Activated T-helper 2 cell treated with anti-CD3 and anti-CD28 coated beads, Interferon-gamma antibody, Interleukin-2, Interleukin-4, amounts not matched to agents 10 μg/mL and 5 μg/mL and 100 μg/mL, durations not matched to agents 14 hours and 24 hours and 36 hours (primary cell): ENCODE measurements at regions not wholly inside any gene's neighbourhood (a gene's known extent, or its start where the extent isn't known, plus 50 kb on each side); places are given as distances from the start of the nearest gene placed in this dataset.

ENCODE experiments used
- DNase-seq: peaks from one replicate; pipeline ENCODE4 v3.0.0; 2021; ENCODE audit warnings: low spot score
- H3K27ac Mint-ChIP-seq: one replicate; pipeline ENCODE4 v1.8.0; 2021; ENCODE audit warnings: mixed read lengths
- H3K27me3 Mint-ChIP-seq: one replicate; pipeline ENCODE4 v1.8.0; 2021; ENCODE audit warnings: low read depth, mixed read lengths
- H3K36me3 Mint-ChIP-seq: one replicate; pipeline ENCODE4 v1.8.0; 2021; ENCODE audit warnings: low read depth, mixed read lengths
- H3K4me1 Mint-ChIP-seq: one replicate; pipeline ENCODE4 v1.8.0; 2021; ENCODE audit warnings: low read depth, mixed read lengths
- H3K4me3 Mint-ChIP-seq: one replicate; pipeline ENCODE4 v1.8.0; 2021; ENCODE audit warnings: low read depth, mild to moderate bottlenecking, moderate library complexity, mixed read lengths
- H3K9me3 Mint-ChIP-seq: one replicate; pipeline ENCODE4 v1.8.0; 2021; ENCODE audit warnings: mixed read lengths
- intact Hi-C: fragments of 100-400 bp; cut with micrococcal nuclease; formaldehyde crosslinking; loops from one replicate; pipeline ENCODE4 v1.15.1; 2023

GRCh38 chr4:176919631-176920030 lies 126.9 kb upstream of the VEGFC start:
- no peaks in the 10 kb centered on the region for H3K27me3 Mint-ChIP-seq
- intact Hi-C loops = no loop called here

DNA sequence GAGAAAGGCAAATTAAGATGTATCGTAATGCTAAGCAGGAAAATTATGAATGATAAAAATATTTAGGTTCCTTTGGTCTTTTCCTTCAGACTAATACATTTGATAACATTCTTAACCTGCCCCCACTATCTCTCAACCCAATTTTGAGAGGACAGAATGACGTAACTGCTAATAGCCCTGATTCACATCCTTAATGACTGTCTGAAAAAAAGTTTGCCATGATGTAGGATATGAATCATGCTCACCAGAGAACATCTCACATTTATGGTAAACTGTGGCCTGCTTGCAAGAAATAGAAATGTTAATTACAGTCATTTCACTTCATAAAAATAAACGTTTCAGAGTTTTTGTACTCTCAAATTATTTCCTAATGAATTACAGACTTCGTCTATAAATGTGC lies 128.0 kb upstream of the VEGFC start:
- intact Hi-C loops = no loop called here
- no peak for DNase-seq
- H3K4me1 Mint-ChIP-seq = no peaks in the 10 kb centered on the region
- H3K27ac Mint-ChIP-seq = no peak overlapping the region
- H3K27me3 Mint-ChIP-seq = no peaks in the 10 kb centered on the region
- no peak overlapping the region for H3K4me3 Mint-ChIP-seq
- peaks cover 4% of the 10 kb centered on the region for H3K9me3 Mint-ChIP-seq
- no peaks in the 10 kb centered on the region for H3K36me3 Mint-ChIP-seq

More at GRCh38 chr4:176919631-176920030, 126.9 kb upstream of the VEGFC start:
- DNase-seq = no peak
- H3K27ac Mint-ChIP-seq = no peak overlapping the region
- no peak overlapping the region for H3K4me3 Mint-ChIP-seq
- no peaks in the 10 kb centered on the region for H3K36me3 Mint-ChIP-seq
- H3K9me3 Mint-ChIP-seq = peaks cover 10% of the 10 kb centered on the region
- H3K4me1 Mint-ChIP-seq = no peaks in the 10 kb centered on the region

GRCh38 chr4:176921256-176921655 lies 128.5 kb upstream of the VEGFC start:
- Mint-ChIP-seq H3K9me3 (no peaks in the 10 kb centered on the region), H3K27ac (no peak overlapping the region), H3K4me1 (no peaks in the 10 kb centered on the region), H3K27me3 (no peaks in the 10 kb centered on the region), H3K4me3 (no peak overlapping the region), H3K36me3 (no peaks in the 10 kb centered on the region)
- no peak for DNase-seq
- intact Hi-C loops = no loop called here

GRCh38 chr4:176924238-176924637 lies 131.5 kb upstream of the VEGFC start:
- H3K27ac Mint-ChIP-seq = no peak overlapping the region
- H3K4me3 Mint-ChIP-seq = no peak overlapping the region
- no peaks in the 10 kb centered on the region for H3K36me3 Mint-ChIP-seq
- no peak for DNase-seq
- no peaks in the 10 kb centered on the region for H3K27me3 Mint-ChIP-seq
- no peaks in the 10 kb centered on the region for H3K4me1 Mint-ChIP-seq
- H3K9me3 Mint-ChIP-seq = no peaks in the 10 kb centered on the region
- intact Hi-C loops = no loop called here

DNA sequence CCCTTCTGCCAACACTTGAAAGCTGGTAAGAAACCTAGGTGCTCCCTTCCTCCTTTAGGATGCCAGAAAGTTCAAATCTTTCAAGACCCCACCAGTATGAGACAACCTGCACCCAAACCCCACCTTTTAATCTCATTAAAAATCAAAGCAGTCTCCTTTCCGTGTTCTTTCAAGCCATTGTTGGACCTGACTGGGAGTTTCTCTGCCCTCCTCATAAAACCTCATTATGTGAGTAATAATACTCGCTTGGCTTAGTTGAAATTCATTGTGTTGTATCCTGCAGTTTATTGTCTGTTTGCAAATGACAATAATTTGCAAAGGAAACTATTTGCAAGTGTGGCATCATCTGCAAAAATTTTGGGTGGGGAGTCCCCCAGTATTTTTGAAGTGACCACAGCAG lies 133.2 kb upstream of the VEGFC start:
- intact Hi-C loops = no loop called here
- Mint-ChIP-seq H3K27ac (no peak overlapping the region), H3K4me1 (no peaks in the 10 kb centered on the region), H3K36me3 (no peaks in the 10 kb centered on the region), H3K9me3 (no peaks in the 10 kb centered on the region), H3K27me3 (no peaks in the 10 kb centered on the region), H3K4me3 (no peak overlapping the region)
- no peak for DNase-seq

DNA sequence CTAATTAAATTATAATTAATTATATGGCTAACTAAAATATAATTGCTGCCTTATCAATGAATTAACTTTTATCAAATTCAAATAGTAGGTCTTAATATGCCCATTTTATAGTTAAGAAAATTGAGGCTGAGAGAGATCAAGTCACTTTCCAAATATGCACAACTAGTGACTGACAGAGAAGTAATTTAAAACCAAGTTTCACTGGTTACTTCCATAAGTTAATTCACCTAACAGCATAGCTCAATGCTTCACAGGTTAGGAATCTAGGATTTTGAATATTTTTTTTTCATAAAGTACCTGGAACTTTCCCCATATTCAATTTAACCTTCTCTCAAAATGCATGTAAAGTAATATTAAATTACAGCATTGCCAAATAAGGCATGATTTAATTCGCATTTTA lies 134.4 kb upstream of the VEGFC start:
- H3K36me3 Mint-ChIP-seq = no peaks in the 10 kb centered on the region
- no peak for DNase-seq
- no peaks in the 10 kb centered on the region for H3K4me1 Mint-ChIP-seq
- H3K27ac Mint-ChIP-seq = no peak overlapping the region
- no peaks in the 10 kb centered on the region for H3K27me3 Mint-ChIP-seq
- H3K9me3 Mint-ChIP-seq = no peaks in the 10 kb centered on the region
- no peak overlapping the region for H3K4me3 Mint-ChIP-seq
- intact Hi-C loops = no loop called here

GRCh38 chr4:176927664-176928063 lies 134.9 kb upstream of the VEGFC start:
- H3K4me3 Mint-ChIP-seq = no peak overlapping the region
- H3K36me3 Mint-ChIP-seq = no peaks in the 10 kb centered on the region
- H3K27ac Mint-ChIP-seq = no peak overlapping the region
- no peaks in the 10 kb centered on the region for H3K27me3 Mint-ChIP-seq
- H3K4me1 Mint-ChIP-seq = no peaks in the 10 kb centered on the region
- intact Hi-C loops = no loop called here
- no peaks in the 10 kb centered on the region for H3K9me3 Mint-ChIP-seq
- no peak for DNase-seq

GRCh38 chr4:176939445-176939844 lies 146.7 kb upstream of the VEGFC start:
- H3K36me3 Mint-ChIP-seq = no peaks in the 10 kb centered on the region
- intact Hi-C loops = no loop called here

GRCh38 chr4:176945334-176945733 lies 152.6 kb upstream of the VEGFC start:
- Mint-ChIP-seq H3K9me3 (no peaks in the 10 kb centered on the region), H3K27ac (no peak overlapping the region), H3K4me3 (no peak overlapping the region), H3K27me3 (no peaks in the 10 kb centered on the region), H3K36me3 (no peaks in the 10 kb centered on the region), H3K4me1 (no peaks in the 10 kb centered on the region)
- no peak for DNase-seq
- intact Hi-C loops = no loop called here

More at GRCh38 chr4:176939445-176939844, 146.7 kb upstream of the VEGFC start:
- DNase-seq = no peak
- peaks cover 4% of the 10 kb centered on the region for H3K9me3 Mint-ChIP-seq
- H3K27me3 Mint-ChIP-seq = no peaks in the 10 kb centered on the region
- H3K4me1 Mint-ChIP-seq = no peaks in the 10 kb centered on the region
- no peak overlapping the region for H3K27ac Mint-ChIP-seq
- no peak overlapping the region for H3K4me3 Mint-ChIP-seq

GRCh38 chr4:176949029-176949428 lies 156.3 kb upstream of the VEGFC start:
- intact Hi-C loops = no loop called here
- no peak overlapping the region for H3K27ac Mint-ChIP-seq
- H3K27me3 Mint-ChIP-seq = no peaks in the 10 kb centered on the region
- H3K9me3 Mint-ChIP-seq = no peaks in the 10 kb centered on the region
- H3K4me3 Mint-ChIP-seq = no peak overlapping the region
- no peaks in the 10 kb centered on the region for H3K4me1 Mint-ChIP-seq
- no peak for DNase-seq
- no peaks in the 10 kb centered on the region for H3K36me3 Mint-ChIP-seq

- intact Hi-C loops = no loop called here
- Mint-ChIP-seq H3K27ac (no peak overlapping the region), H3K4me3 (no peak overlapping the region), H3K9me3 (peaks cover 7% of the 10 kb centered on the region), H3K36me3 (no peaks in the 10 kb centered on the region), H3K4me1 (no peaks in the 10 kb centered on the region), H3K27me3 (no peaks in the 10 kb centered on the region)
- no peak for DNase-seq
Observed at GRCh38 chr4:176953021-176953420, 160.3 kb upstream of the VEGFC start.

- Mint-ChIP-seq H3K4me1 (no peaks in the 10 kb centered on the region), H3K27ac (no peak overlapping the region), H3K4me3 (no peak overlapping the region), H3K9me3 (peaks cover 7% of the 10 kb centered on the region), H3K27me3 (no peaks in the 10 kb centered on the region), H3K36me3 (no peaks in the 10 kb centered on the region)
- intact Hi-C loops = no loop called here
- DNase-seq = no peak
Observed at GRCh38 chr4:176957353-176958118, 164.8 kb upstream of the VEGFC start.

DNA sequence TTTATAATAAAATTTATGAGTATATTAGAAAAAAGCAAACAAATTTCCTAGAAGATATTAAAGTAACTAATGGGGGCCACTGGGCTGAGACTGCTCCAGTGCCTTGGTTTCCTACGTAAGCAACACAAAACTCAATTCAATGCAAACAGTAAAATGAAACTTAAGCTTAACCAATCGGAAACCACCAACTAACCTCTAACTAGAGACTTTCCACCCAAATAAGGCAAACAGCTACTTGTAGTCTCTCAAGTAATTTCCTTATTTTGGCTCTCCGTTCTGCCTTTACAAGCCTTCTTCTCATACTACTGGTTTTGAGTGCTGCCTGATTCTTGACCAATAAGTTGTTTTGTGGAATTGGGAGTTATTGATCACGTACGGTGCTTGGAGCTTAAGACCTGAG lies 167.3 kb upstream of the VEGFC start:
- Mint-ChIP-seq H3K27ac (no peak overlapping the region), H3K4me1 (no peaks in the 10 kb centered on the region), H3K4me3 (no peak overlapping the region), H3K36me3 (no peaks in the 10 kb centered on the region), H3K9me3 (peaks cover 4% of the 10 kb centered on the region), H3K27me3 (no peaks in the 10 kb centered on the region)
- no peak for DNase-seq
- intact Hi-C loops = no loop called here

- intact Hi-C loops = no loop called here
- Mint-ChIP-seq H3K4me1 (no peaks in the 10 kb centered on the region), H3K27ac (no peak overlapping the region), H3K36me3 (no peaks in the 10 kb centered on the region), H3K9me3 (no peaks in the 10 kb centered on the region), H3K27me3 (no peaks in the 10 kb centered on the region), H3K4me3 (no peak overlapping the region)
- no peak for DNase-seq
Observed at GRCh38 chr4:176963121-176963520, 170.4 kb upstream of the VEGFC start.
